ENCODE measurements at regions not wholly inside any gene's neighbourhood (a gene's known extent, or its start where the extent isn't known, plus 50 kb on each side); places are given as distances from the start of the nearest gene placed in this dataset.

DNA sequence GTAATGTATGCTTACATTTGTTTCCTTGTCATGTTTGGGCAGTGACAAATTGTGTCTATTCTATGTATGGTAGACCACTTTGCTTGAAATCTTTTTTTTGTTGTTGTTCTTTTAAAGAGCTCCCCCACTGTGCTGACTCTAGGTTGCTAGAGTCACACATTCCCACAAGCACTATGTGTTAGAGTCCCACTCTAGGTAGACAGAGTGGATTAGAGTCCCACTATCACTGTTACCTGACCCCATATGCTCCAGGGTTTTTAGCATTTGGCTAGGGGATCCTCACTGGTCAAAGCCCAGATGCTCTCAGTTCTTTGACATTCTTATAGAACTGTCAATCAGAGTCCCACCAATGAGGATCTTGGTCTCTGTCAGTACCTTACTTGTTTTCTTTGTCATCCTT lies 111.2 kb upstream of the TMSB4Y start:
- no peaks in the 10 kb centered on the region for H3K27me3 ChIP-seq (ENCODE audit: control insufficient read depth in 1 of 2, insufficient read depth in 2 of 2, low read length in 2 of 2)
- no peaks in the 10 kb centered on the region for H3K79me2 ChIP-seq (ENCODE audit: insufficient read depth, low read length)
- intact Hi-C loops (cut with micrococcal nuclease; ENCODE audit: unreplicated experiment) (no loop called here), in situ Hi-C loops (cut with HindIII; ENCODE audit: extremely low pct_ligation_motif_present, low pct_unique_long_range_greater_than_20kb) (loop anchor here (25.0 kb wide), 1 partner anchor 95 kb away; no protein-coding TSS in a partner anchor)
- BruUV-seq (replicated peaks), result no TSS peak
- no peak for DNase-seq (ENCODE audit: low spot score)
- H3K27ac ChIP-seq (ENCODE audit: extremely low read length, insufficient read depth, low read length), result no peak overlapping the region
- ATAC-seq, result no peak
- peaks cover 37% of the 10 kb centered on the region for H3K9me3 ChIP-seq (ENCODE audit: low read length)
- H3K4me1 ChIP-seq (ENCODE audit: insufficient read depth, low read length), result no peaks in the 10 kb centered on the region
- H3K36me3 ChIP-seq (replicated peaks in 1 of 2; ENCODE audit: control insufficient read depth in 1 of 2, insufficient read depth in 2 of 2, low read length in 2 of 2), result no peaks in the 10 kb centered on the region
- no peak for FAIRE-seq
- POLR2A ChIA-PET, result no interaction called here
- H4K20me1 ChIP-seq (ENCODE audit: insufficient read depth, low read length), result no peaks in the 10 kb centered on the region
- H2AFZ ChIP-seq (ENCODE audit: low read length), result no peak overlapping the region
- no peak overlapping the region for H3K4me3 ChIP-seq (replicated peaks in 1 of 3; ENCODE audit: insufficient read depth in 1 of 3, low read depth in 2 of 3, low read length in 3 of 3)
- no peak overlapping the region for H3K9ac ChIP-seq (ENCODE audit: insufficient read depth, low read depth, low read length)
- CTCF ChIA-PET (ENCODE audit: low intra/inter-chr PET ratio, low total read pairs), result no interaction called here
- H3K4me2 ChIP-seq (ENCODE audit: low read depth, low read length), result no peak overlapping the region
- TF ChIP-seq, protein P1, sequence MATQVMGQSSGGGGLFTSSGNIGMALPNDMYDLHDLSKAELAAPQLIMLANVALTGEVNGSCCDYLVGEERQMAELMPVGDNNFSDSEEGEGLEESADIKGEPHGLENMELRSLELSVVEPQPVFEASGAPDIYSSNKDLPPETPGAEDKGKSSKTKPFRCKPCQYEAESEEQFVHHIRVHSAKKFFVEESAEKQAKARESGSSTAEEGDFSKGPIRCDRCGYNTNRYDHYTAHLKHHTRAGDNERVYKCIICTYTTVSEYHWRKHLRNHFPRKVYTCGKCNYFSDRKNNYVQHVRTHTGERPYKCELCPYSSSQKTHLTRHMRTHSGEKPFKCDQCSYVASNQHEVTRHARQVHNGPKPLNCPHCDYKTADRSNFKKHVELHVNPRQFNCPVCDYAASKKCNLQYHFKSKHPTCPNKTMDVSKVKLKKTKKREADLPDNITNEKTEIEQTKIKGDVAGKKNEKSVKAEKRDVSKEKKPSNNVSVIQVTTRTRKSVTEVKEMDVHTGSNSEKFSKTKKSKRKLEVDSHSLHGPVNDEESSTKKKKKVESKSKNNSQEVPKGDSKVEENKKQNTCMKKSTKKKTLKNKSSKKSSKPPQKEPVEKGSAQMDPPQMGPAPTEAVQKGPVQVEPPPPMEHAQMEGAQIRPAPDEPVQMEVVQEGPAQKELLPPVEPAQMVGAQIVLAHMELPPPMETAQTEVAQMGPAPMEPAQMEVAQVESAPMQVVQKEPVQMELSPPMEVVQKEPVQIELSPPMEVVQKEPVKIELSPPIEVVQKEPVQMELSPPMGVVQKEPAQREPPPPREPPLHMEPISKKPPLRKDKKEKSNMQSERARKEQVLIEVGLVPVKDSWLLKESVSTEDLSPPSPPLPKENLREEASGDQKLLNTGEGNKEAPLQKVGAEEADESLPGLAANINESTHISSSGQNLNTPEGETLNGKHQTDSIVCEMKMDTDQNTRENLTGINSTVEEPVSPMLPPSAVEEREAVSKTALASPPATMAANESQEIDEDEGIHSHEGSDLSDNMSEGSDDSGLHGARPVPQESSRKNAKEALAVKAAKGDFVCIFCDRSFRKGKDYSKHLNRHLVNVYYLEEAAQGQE (IDR thresholded peaks at IDR 0.05; ENCODE audit: borderline replicate concordance in 1 of 2, low read depth in 1 of 2, low read length in 2 of 2), result no peak
- TF ChIP-seq ZNF720 (CRISPR knock-in tag; IDR thresholded peaks at IDR 0.05), result no peak
- TF ChIP-seq NFYB (CRISPR knock-in tag; IDR thresholded peaks at IDR 0.05), result no peak
- no peak for TF ChIP-seq STAT5B (CRISPR knock-in tag; IDR thresholded peaks at IDR 0.05)
- TF ChIP-seq ZNF501 (CRISPR knock-in tag; IDR thresholded peaks at IDR 0.05), result no peak
- TF ChIP-seq SNAI1 (CRISPR knock-in tag; IDR thresholded peaks at IDR 0.05; ENCODE audit: borderline replicate concordance), result no peak
- TF ChIP-seq MEF2D (CRISPR knock-in tag; IDR thresholded peaks at IDR 0.05), result no peak
- TF ChIP-seq, protein P2, sequence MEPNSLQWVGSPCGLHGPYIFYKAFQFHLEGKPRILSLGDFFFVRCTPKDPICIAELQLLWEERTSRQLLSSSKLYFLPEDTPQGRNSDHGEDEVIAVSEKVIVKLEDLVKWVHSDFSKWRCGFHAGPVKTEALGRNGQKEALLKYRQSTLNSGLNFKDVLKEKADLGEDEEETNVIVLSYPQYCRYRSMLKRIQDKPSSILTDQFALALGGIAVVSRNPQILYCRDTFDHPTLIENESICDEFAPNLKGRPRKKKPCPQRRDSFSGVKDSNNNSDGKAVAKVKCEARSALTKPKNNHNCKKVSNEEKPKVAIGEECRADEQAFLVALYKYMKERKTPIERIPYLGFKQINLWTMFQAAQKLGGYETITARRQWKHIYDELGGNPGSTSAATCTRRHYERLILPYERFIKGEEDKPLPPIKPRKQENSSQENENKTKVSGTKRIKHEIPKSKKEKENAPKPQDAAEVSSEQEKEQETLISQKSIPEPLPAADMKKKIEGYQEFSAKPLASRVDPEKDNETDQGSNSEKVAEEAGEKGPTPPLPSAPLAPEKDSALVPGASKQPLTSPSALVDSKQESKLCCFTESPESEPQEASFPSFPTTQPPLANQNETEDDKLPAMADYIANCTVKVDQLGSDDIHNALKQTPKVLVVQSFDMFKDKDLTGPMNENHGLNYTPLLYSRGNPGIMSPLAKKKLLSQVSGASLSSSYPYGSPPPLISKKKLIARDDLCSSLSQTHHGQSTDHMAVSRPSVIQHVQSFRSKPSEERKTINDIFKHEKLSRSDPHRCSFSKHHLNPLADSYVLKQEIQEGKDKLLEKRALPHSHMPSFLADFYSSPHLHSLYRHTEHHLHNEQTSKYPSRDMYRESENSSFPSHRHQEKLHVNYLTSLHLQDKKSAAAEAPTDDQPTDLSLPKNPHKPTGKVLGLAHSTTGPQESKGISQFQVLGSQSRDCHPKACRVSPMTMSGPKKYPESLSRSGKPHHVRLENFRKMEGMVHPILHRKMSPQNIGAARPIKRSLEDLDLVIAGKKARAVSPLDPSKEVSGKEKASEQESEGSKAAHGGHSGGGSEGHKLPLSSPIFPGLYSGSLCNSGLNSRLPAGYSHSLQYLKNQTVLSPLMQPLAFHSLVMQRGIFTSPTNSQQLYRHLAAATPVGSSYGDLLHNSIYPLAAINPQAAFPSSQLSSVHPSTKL (CRISPR knock-in tag; IDR thresholded peaks at IDR 0.05), result no peak
- TF ChIP-seq SETDB1 (CRISPR knock-in tag; IDR thresholded peaks at IDR 0.05; ENCODE audit: borderline replicate concordance), result no peak
- TF ChIP-seq ZNF530 (CRISPR knock-in tag; IDR thresholded peaks at IDR 0.05; ENCODE audit: low read depth), result no peak
- TF ChIP-seq ZNF879 (CRISPR knock-in tag; IDR thresholded peaks at IDR 0.05), result no peak
- TF ChIP-seq, protein P3, sequence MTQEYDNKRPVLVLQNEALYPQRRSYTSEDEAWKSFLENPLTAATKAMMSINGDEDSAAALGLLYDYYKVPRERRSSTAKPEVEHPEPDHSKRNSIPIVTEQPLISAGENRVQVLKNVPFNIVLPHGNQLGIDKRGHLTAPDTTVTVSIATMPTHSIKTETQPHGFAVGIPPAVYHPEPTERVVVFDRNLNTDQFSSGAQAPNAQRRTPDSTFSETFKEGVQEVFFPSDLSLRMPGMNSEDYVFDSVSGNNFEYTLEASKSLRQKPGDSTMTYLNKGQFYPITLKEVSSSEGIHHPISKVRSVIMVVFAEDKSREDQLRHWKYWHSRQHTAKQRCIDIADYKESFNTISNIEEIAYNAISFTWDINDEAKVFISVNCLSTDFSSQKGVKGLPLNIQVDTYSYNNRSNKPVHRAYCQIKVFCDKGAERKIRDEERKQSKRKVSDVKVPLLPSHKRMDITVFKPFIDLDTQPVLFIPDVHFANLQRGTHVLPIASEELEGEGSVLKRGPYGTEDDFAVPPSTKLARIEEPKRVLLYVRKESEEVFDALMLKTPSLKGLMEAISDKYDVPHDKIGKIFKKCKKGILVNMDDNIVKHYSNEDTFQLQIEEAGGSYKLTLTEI (CRISPR knock-in tag; conservative IDR thresholded peaks at IDR 0.05), result no peak
- no peak for TF ChIP-seq BCL6 (CRISPR knock-in tag; IDR thresholded peaks at IDR 0.05)
- TF ChIP-seq ATF7 (IDR thresholded peaks at IDR 0.05), result no peak
- no peak for TF ChIP-seq ATF7 (CRISPR knock-in tag; IDR thresholded peaks at IDR 0.05)
- TF ChIP-seq, protein P4, sequence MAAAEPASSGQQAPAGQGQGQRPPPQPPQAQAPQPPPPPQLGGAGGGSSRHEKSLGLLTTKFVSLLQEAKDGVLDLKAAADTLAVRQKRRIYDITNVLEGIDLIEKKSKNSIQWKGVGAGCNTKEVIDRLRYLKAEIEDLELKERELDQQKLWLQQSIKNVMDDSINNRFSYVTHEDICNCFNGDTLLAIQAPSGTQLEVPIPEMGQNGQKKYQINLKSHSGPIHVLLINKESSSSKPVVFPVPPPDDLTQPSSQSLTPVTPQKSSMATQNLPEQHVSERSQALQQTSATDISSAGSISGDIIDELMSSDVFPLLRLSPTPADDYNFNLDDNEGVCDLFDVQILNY (CRISPR knock-in tag; conservative IDR thresholded peaks at IDR 0.05), result no peak
- no peak for TF ChIP-seq PHF21A (CRISPR knock-in tag; IDR thresholded peaks at IDR 0.05)

All from HepG2 (cell line).